Adrenal gland (tissue), 9 donors: ENCODE measurements at regions not wholly inside any gene's neighbourhood (a gene's known extent, or its start where the extent isn't known, plus 50 kb on each side); places are given as distances from the start of the nearest gene placed in this dataset.

Experiments used
- DNase-seq, 7 donors: peaks; one replicate each; pipeline ENCODE4 v3.0.0-alpha.2; 2019 to 2020
- H3K27ac ChIP-seq, 5 donors: fragments of 200-600 bp; sonication (generic) in 4 of 5; 1 replicate in 3 of 5; 2 replicates in 2 of 5; pipeline versions ENCODE4 v1.5.1 to v1.8.0; 2016 to 2020; ENCODE audit warnings: mild to moderate bottlenecking in 1 of 5
- H3K27me3 ChIP-seq: fragments of 200-600 bp; 2 replicates; pipeline ENCODE4 v1.8.0; 2021
- H3K36me3 ChIP-seq, 2 donors: fragments of 200-600 bp; replicated peaks in 1 of 2; 1 replicate in 1 of 2; 2 replicates in 1 of 2; pipeline versions ENCODE4 v1.5.1 to v1.8.0; 2018 to 2022
- H3K4me1 ChIP-seq, 2 donors: fragments of 200-600 bp; replicated peaks in 1 of 2; 1 replicate in 1 of 2; 2 replicates in 1 of 2; pipeline versions ENCODE4 v1.5.1 to v1.8.0; 2018 to 2021
- H3K4me3 ChIP-seq, 4 donors: fragments of 200-600 bp; sonication (generic) in 3 of 4; one replicate each; pipeline ENCODE4 v1.5.1; 2016 to 2018
- H3K9me3 ChIP-seq, 3 donors: fragments of 200-600 bp; sonication (generic) in 1 of 3; replicated peaks in 1 of 3; 1 replicate in 2 of 3; 2 replicates in 1 of 3; pipeline versions ENCODE4 v1.5.1 to v1.8.0; 2016 to 2021
- CTCF ChIP-seq, 6 experiments: fragments of 450-650 bp in 4 of 6; fragments of 200-600 bp in 2 of 6; sonication (generic) in 1 of 6; IDR thresholded peaks; 1 replicate in 5 of 6; 2 replicates in 1 of 6; pipeline versions ENCODE4 v1.5.1 to v1.8.0; 2016 to 2021; ENCODE audit warnings: antibody characterized with exemption in 6 of 6, mild to moderate bottlenecking in 2 of 6, moderate library complexity in 1 of 6
- POLR2A ChIP-seq, 2 donors: fragments of 450-650 bp; IDR thresholded peaks; one replicate each; pipeline ENCODE4 v1.6.1; 2017; ENCODE audit warnings: antibody characterized with exemption in 2 of 2, mild to moderate bottlenecking in 2 of 2, moderate library complexity in 1 of 2
- WGBS, 4 donors: extraction: QIAGEN DNeasy Blood & Tissue Kit in 2 of 4; methylation state at CpG; one replicate each; pipeline versions ENCODE4 v1.1.5 to v1.1.7; 2013 to 2017; 5-methylcytosine and 5-hydroxymethylcytosine counted together
- intact Hi-C, 2 donors: fragments of 100-400 bp; cut with DNase I; formaldehyde crosslinking; loops; one replicate each; pipeline versions ENCODE4 v1.14.1 to v1.15.0; 2022 to 2023
- donor health status: healthy with polysubstance abuse.
- donor health status: Bipolar disorder and iron deficiency.
- donor health status: DM: yes; HTN: yes; CAD: no.
- donor health status: DM: no; HTN: no; CAD: no.
- donor health status: DM: no; HTN: no; CAD: no.

DNA sequence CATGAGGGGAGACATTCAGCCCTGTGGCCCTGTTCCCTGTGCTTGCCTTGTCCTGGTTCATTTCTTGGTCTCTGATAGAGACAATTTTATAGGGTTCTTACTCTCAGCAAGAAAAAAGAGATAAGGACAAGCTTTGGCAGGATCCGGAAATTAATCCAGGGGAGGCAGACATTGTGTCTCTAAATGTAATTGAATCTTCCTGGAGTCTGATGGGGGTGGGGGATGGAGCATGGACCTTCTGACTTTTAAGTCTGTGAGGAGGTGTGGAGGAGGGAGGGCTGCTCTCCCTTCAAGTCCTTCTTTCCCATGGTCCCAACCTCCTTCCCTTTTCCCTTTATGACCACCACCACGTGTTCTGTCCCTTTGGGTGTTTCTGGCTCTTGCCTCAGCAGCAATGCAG is 512.7 kb downstream of the DHX35 start:
- WGBS, 4 donors, result 73 to 82% (median 77%) methylated on average over 2 of the region's 2 CpGs
- H3K9me3 ChIP-seq, result no peaks in the 10 kb centered on the region
- H3K4me3 ChIP-seq, result no peak overlapping the region
- intact Hi-C loops, result no loop called here
- no peak overlapping the region for H3K27ac ChIP-seq
- H3K4me1 ChIP-seq, result no peaks in the 10 kb centered on the region
- DNase-seq, result no peak
- no peak for TF ChIP-seq CTCF (IDR thresholded peaks at IDR 0.05)
- TF ChIP-seq POLR2A (IDR thresholded peaks at IDR 0.05), result no peak
- H3K36me3 ChIP-seq, result no peaks in the 10 kb centered on the region
- no peaks in the 10 kb centered on the region for H3K27me3 ChIP-seq

- Histone ChIP-seq H3K27ac (no peak overlapping the region), H3K27me3 (no peaks in the 10 kb centered on the region), H3K9me3 (no peaks in the 10 kb centered on the region), H3K36me3 (no peaks in the 10 kb centered on the region), H3K4me3 (no peak overlapping the region), H3K4me1 (no peaks in the 10 kb centered on the region)
- DNase-seq, result no peak
- TF ChIP-seq CTCF (IDR thresholded peaks at IDR 0.05) (no peak), POLR2A (IDR thresholded peaks at IDR 0.05) (no peak)
- WGBS, 4 donors, result 82 to 95% (median 85%) methylated on average over 4 of the region's 4 CpGs
- intact Hi-C loops, result no loop called here
These were observed 511.4 kb downstream of the DHX35 start for GRCh38 chr20:39473536-39473935.

DNA sequence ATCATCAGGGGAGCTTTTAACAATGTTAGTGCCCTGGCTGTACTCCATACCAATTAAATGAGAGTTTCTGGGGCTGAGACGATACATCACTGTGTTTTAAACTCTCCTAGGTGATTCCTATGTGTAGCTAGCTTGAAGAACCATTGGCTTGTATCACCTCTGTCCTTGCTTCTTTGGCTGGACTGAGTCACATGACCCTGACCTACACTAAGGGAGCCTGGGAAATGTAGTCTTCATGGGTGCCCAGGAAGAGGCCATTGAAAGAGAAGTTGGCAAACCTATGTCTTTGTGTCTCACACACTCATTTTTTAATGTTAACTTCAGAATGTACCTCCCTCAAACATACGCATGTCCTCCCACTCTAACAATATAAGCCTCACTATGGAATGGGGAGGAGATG is 506.6 kb downstream of the DHX35 start:
- H3K4me3 ChIP-seq, result no peak overlapping the region
- intact Hi-C loops, result no loop called here
- H3K27ac ChIP-seq, result no peak overlapping the region
- no peaks in the 10 kb centered on the region for H3K4me1 ChIP-seq
- WGBS, 4 donors, result 82 to 95% (median 86%) methylated on average over 2 of the region's 2 CpGs
- TF ChIP-seq POLR2A (IDR thresholded peaks at IDR 0.05), result no peak
- TF ChIP-seq CTCF (IDR thresholded peaks at IDR 0.05), result no peak
- H3K36me3 ChIP-seq, result no peaks in the 10 kb centered on the region
- DNase-seq, result no peak
- no peaks in the 10 kb centered on the region for H3K9me3 ChIP-seq
- no peaks in the 10 kb centered on the region for H3K27me3 ChIP-seq

- Histone ChIP-seq H3K9me3 (no peaks in the 10 kb centered on the region), H3K27me3 (no peaks in the 10 kb centered on the region), H3K27ac (no peak overlapping the region), H3K4me3 (no peak overlapping the region), H3K36me3 (no peaks in the 10 kb centered on the region), H3K4me1 (no peaks in the 10 kb centered on the region)
- intact Hi-C loops, result no loop called here
- TF ChIP-seq POLR2A (IDR thresholded peaks at IDR 0.05) (no peak), CTCF (IDR thresholded peaks at IDR 0.05) (no peak)
- DNase-seq, result no peak
- 83 to 95% (median 90%) methylated on average over 1 of the region's 1 CpG for WGBS, 4 donors
These were observed 502.1 kb downstream of the DHX35 start for GRCh38 chr20:39464238-39464637.
